GM19324 (cell line): ENCODE measurements at regions not wholly inside any gene's neighbourhood (a gene's known extent, or its start where the extent isn't known, plus 50 kb on each side); places are given as distances from the start of the nearest gene placed in this dataset.

Experiments
- ATAC-seq: cut with Tn5 transposase; IDR thresholded peaks from one replicate; pipeline ENCODE4 v1.9.1; 2021; ENCODE audit warnings: mild to moderate bottlenecking, moderate library complexity; ENCODE audit not compliant: unreplicated experiment, low FRiP score

DNA sequence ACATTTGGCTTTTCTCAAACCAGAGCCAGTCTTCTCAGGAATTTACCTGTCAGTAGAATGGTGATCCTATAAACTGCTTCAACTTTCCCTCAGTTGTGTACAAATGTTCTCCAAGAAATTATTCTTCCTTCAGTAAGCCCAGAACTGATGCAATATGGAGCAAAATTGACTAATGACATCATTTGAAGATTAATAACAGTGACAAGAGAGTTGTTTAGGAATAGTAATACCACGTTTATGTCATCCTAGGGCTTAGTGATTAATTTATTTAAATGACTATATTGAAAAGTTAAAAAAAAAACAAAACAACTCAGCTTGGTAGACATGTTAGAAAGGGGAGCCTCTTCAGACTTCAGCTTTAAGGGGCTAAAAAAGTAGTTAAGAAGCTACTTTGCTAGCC is 933.2 kb downstream of the GATA3 start:
- ATAC-seq: no peak

DNA sequence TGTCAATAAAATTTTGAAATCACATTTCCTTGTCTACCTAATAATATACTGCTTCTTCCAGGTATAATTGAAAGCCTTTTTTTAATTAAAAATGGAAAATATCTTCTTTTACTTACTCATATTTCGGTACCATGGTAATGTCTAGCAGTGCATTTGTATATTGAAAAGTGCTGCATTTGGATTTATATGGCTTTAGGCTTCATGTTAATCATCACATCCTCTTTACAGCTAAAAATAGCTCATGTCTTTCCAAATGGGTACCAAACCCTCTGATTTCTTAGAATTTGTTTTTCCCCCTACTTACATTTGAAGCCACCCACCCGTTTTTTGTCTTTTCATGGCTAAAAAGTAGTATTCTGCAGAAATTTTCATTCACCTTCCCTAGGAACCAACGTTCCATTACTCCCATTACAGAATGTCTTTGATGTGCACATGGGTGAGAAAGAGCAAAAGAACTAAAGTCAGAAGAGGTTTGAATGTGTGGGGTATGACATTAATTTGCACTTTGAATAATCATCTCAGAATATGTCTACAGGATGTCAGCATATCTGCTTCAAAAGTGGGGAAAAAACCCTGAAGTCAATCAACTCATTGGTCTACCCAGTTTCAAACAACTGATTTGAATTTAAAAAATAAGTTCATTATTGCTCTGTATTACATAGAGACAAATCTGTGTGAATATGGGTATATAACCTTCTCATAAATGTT is 935.9 kb downstream of the GATA3 start:
- no peak for ATAC-seq

DNA sequence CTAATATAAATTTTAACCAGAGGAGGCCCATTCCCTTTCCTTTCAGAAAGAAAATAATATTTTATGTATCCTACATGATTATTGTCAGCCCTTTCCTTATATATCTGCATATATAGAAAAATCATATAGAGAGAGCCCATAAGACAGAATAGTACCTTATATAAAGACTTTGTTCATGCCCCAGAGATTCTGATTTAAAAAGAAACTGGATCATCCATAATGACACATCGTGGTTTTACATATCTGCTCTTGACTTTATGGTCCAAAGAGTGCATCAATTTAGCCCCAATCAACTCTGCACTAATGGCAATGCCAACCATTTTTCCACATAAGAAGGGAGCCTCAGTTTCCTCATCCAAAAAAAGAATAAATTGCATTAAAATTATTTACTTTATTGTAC is 937.5 kb downstream of the GATA3 start:
- ATAC-seq: no peak

DNA sequence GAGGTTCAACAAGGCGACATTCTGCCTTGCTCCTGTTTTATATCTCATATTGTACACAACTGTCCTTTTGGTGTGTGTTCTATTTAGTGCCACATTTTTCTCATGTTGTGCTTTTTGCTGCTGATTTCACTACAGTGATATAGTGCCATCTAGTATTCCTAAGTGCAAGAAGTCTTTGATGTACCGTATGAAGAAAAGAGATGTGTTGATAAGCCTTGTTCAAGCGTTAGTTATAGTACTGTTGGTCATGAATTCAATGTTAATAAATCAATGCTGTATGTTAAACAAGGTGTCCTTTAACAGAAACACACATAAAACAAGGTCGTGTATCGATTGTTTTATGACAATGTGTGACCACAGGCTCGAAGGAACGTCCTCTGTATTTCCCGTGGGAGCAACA is 939.4 kb downstream of the GATA3 start:
- no peak for ATAC-seq

DNA sequence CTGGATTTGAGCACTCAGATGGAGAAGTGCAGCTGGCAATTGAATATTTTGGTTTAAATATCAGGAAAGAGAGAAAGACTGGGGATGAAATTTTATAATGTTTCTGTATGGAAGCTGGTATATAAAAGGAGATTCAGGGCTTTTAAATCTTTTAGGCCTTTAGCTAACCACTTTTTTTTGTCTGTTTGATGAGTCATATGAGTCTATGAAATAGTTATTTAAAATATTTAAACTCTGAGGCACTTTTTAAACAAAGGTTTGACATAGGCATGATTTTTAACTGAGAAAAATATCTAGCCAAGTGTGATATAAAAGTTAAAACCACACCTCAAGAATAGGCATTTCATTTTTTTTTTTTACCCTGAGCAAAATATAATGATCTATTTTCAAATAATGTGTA is 944.3 kb downstream of the GATA3 start:
- no peak for ATAC-seq

DNA sequence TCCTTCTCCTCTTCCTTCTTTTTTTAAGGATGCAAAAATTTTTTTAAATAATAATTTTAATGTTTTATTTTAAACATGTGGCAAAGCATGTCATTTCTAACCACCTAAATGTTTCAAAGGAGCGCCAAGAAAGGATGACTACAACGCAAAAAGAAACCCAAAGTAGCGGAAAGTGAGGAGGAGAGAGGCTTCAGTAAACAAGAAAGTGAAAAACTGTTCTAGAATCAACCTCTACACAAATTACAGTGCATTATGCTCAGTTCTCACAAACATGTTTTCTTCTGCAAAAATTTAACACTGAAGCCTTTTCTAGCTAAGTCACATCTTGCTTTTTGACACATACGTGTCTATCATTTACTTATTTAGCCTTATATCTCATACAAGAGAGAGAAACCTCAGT is 948.6 kb downstream of the GATA3 start:
- no peak for ATAC-seq

DNA sequence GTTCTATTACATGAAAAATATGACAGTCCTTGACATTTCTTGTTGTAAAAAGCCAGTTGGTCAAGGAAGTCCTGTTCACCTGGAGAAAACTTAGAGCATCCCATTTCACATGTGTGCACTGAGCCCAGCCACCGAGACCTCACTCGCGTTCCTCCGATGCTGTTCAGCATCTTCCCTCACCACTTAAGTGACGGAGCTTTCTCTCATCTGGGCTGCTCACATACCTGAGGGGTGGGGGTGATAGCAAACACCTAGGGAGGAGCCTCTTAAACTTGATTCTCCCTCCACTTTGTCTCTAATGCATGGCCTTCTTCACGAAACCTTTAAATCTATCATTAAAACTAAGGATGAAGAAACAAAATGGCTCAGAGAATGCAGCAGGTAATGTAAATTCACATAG is 950.2 kb downstream of the GATA3 start:
- no peak for ATAC-seq

DNA sequence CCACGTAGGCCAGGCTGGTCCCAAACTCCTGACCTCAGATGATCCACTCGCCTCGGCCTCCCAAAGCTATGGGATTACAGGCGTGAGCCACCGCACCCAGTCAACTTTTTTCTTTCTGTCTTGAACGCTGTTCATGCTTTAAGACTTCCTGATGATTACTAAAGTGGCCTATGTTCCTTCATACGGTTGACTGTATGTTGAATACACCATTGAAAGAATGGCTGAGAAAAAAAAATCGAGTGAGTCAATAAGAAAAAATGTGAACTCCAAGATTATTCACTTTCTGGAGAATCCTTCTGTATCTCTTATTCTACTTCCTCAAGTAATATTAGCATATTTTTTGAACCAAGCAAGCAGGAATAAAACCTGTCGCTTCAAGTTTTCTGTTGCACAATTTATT is 955.0 kb downstream of the GATA3 start:
- ATAC-seq: no peak

DNA sequence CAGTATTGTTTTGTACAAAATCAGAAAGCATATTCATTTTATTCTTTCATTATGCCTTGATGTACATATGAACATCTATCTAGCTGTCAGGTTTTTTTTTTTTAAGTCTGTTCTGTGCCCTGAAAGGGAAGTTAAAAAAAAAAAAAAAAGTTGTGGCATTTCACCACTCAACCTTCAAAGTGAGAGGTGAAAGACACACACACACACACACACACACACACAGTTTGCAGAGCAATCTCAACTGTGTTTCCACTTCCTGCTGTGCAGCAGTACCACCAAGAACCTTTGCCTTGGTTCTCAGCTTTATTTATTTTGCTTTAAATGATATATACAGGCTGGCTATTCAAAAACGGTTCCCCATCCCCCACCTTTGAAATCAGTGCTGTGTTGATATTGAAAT is 955.6 kb downstream of the GATA3 start:
- no peak for ATAC-seq

DNA sequence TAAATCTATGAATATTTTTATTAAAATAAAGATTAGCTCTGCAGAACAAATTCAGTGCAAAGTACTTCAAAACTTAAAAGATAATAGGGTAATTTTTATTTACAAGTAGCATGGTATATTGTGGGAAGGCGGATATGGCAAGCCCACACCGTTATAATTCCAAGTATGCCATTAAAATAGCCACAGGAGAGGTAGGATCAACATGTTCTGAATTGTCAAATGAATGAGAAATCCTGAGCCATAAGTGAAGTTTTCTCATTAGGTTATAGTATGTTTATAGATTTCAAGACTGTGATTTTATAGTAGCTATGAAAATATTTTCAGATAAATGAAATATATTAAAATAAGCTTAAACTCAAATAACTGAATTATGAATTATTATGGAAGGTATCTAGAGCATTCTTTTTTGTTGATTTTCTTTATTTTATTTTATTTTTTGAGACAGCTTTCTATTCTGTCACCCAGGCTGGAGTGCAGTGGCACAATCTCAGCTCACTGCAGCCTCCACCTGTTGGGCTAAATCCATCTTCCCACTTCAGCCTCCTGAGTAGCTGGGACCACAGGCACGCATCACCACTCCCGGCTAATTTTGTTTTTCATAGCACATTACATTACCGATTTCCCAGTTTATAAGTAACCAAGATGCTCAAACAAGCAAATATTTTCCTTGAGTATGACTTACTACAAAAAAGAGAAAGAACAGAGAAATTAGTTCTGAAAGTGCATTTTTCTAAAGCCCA is 956.6 kb downstream of the GATA3 start:
- ATAC-seq: no peak

DNA sequence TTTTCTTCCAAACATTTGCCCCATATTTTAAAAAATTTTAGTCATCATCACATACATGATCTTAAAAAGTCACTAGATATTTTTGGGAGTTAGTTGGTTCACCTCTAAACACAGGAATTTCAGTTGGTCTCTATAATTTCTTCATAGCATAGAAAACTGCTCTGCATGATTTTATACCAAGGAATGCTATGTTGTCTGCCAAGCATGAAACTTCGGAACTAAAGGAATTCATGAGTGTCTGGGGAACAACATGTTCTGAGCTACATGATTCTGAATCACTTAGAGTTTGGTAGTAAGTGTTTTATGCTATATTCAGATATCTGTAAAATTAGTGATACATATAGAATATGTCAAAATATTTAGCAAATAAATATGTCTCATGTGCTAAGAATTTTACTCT is 957.8 kb downstream of the GATA3 start:
- ATAC-seq: no peak

DNA sequence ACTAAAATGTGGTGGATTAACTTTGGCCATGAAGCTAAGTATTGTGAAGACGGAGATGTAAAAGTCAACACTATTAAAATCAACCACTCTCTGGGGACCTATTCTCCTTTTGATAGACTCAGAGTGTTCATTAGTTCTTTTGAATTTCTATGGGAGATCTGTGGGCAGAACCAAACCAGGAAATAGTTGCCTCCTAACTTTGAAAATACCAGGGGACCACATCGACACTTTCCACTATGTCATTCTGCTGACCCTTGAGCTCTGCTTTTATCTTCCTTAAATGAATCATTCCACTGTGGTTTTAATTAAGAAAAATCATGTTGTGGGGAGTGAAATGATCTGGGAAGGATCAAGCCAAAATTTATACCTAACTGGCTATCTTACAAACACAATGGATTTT is 960.5 kb downstream of the GATA3 start:
- no peak for ATAC-seq

DNA sequence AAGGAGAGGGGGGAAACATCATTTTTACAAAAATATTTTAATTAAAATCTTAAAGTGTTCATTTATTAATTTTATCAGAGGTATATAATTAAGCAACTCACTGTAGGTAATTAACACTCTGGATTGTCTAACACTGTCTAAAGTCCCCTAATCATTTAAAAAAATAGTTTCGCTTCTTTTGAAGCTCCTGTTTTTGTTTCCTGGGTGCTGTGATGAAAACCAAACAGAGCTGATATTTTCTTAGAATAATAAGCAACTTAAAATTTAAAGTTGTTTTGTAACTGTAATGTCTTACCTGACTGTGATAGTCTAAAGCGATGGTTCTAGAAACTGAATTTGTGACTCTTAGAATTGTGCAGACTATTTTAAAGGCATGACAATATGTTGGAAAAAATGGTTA is 961.0 kb downstream of the GATA3 start:
- no peak for ATAC-seq

DNA sequence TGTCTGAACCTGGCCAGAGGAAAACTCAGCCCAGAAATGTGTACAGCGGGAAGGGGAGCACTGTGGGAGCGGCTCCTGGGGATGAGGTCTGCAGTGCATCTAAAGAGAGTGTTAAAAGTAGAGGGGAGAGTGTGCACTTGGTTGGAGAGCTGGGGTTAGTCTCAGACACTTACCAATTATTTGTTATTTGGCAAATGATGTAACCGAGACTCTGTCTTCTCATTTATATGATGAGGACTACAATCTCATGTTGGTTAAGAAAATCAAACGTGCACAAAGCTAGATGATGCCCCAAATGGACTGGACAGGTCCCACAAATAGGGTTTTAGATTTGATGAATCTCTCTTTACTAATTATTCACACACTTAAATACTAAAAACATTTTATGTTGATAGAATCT is 962.4 kb downstream of the GATA3 start:
- ATAC-seq: no peak

DNA sequence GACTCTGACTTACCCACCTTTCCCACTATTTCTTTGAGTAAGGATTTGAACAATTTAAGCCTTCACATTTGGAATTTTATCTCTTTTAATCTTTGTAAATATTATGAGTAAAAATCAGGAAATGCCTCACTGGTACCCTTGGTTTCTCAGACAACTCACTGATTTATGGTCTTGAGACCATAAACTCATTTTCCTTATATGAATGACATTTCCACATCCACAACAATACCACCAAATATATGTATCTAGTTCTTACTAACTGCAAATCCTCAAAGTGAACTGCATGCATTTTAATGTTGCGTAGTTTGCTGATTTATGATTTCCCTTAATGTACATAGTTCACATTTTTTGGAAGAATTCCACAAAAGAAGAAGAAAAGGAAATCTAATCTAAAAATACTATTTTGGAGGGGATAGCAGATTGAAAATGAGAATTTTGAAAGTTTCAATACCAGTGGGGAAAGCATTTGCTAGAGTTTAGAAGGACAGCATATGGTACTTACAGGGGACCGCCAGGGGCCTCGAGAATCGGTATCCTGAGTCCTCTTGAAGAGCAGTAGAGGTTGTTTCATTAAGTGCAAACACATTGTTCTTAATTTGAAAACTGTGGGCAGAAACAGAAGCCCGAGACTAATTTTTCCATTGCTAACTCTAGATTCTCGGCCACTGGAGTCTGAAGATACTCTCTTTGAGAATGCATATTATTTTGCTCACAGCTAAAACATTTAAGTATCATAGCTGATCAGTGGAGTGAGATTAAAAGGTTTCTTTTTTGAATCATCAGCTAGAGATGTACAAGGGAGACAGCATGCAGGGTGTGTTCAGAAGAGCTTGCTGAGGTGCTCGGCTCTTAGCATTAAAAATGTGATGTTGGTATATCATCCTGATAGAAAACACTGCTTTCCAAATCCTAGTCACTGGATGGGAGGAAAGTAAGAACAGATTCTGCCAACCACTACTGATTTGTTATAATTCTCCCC is 964.0 kb downstream of the GATA3 start:
- no peak for ATAC-seq

DNA sequence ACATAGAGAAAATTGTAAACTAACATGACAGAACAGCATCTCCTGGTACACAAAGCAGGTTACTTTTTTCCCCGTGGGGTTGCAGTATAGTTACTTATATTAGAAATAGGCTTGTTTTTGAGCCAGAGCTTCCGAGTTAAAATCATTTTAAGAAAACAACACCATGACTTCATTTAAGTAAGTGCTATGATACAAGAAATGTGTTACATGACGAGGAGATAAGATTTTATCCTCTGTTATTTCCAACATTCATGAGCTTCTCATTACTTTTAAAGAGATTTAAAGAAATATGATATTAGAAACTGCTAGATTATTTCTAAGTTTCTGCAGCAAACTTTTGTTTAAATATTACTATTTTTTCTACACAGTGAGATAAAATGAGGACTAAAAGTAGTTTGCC is 968.7 kb downstream of the GATA3 start:
- ATAC-seq: no peak

DNA sequence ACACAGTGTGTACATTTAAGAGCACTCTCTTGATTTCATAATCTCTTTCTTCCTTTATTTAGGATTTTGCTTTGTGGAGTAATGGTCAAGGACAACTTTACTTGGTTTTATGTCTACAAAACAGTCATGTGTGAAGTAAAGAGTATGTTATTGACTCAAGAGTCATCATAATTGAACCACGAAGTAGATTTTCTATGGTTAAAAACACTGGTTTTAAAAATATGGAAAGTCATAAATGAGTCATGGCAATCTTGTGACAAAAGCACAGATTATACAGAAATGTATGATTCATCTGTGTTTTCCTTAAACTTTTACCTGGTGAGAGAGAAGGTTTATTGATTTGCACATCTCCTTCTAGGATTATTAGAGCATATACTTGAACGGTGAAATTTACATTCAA is 969.7 kb downstream of the GATA3 start:
- no peak for ATAC-seq

DNA sequence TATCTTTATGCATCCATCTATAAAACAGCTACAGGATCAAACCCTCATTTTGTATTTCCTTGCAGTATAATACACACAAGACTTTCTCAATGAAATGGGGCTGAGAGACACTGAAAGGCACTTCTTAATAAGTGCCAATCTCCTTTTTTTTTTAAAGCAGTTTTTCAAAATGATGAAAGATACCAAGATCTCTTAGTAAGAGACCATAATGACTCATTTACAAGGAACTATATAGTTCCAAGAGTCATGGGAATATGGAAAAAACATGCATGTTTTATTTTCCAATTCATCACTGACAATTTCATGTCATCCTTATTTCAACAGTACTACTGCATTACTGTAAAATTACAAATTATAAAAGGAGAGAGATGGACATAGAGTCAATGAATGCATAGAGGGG is 973.7 kb downstream of the GATA3 start:
- no peak for ATAC-seq

DNA sequence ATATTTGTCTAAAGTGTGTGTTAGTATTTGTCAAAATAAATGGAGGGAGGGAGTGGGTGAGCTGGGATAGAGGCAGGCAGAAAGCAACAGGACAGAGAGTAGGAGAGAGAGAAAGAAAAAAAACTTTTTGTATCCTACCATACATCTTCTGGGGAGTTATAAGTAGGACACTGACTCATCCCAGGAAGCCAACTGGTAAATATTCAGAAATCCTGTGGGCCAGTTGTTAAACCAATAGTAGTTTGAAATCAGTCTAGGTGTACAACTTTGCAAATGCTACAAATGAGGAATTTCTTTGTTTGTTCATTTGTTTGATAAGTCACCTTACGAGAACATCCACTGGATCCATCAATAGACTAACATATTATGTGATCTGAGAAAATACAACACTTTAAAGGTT is 980.9 kb downstream of the GATA3 start:
- ATAC-seq: no peak

DNA sequence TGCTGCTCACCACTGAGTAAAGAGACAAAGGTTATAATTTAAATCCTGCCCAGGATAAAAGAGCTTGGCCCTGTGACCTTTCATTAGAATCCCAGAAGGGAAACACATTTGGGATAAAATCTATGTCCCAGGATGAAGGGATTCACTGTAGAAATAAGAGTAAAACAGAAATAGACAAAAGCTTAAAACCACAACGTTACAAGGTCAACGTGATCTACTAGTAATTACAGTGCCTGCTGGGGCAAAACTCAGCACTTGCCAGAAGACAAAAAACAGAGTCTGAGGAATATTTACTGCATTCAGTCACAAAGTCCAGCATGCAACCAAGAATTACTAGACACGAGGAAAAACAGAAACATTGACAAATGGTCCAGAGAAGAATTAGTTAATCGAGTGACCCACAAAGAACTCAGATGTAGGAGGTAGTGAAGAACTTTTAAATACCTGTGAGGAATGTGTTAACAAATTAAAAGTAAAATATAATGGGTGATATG is 982.3 kb downstream of the GATA3 start:
- ATAC-seq: no peak

DNA sequence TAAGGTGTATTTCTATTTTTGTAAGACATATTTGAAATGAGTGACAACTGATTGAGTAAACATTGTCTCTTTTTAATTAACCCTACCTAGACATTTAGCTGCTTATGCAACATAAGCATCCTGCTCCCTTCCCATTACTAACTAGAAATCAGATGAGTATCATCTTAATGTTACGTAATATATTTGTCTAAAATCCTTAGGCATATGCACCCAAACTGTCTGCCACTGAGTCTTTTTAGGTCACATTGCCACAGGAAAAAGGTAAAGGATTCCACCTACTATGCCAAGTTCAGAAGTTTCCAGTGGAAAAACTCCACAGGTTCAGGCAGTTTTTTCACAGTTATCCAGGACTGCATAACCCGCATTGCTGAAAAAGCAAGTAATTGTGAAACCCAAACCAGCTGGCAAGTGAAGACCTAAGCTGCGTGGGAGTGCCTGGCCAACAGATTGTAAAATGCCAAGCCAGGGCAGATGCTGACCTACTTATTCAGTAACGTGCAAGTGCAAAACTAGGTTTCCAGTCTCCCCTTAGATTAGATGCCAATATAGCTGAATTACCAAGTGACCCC is 983.7 kb downstream of the GATA3 start:
- ATAC-seq: no peak
